ENCODE measurements at regions not wholly inside any gene's neighbourhood (a gene's known extent, or its start where the extent isn't known, plus 50 kb on each side); places are given as distances from the start of the nearest gene placed in this dataset.

- FAIRE-seq = no peak
- TF ChIP-seq POLR2A (IDR thresholded peaks at IDR 0.05; ENCODE audit: low read depth, low read length) = no peak
These were observed 107.8 kb upstream of the IRX5 start for GRCh38 chr16:54822892-54823291.

GRCh38 chr16:54822492-54822891 lies 108.2 kb upstream of the IRX5 start:
- no peak for TF ChIP-seq POLR2A (IDR thresholded peaks at IDR 0.05; ENCODE audit: low read depth, low read length)
- DNase-seq (ENCODE audit: insufficient read length, low spot score) = no peak
- no peak for FAIRE-seq

More at GRCh38 chr16:54822892-54823291, 107.8 kb upstream of the IRX5 start:
- no peak for DNase-seq (ENCODE audit: insufficient read length, low spot score)

DNA sequence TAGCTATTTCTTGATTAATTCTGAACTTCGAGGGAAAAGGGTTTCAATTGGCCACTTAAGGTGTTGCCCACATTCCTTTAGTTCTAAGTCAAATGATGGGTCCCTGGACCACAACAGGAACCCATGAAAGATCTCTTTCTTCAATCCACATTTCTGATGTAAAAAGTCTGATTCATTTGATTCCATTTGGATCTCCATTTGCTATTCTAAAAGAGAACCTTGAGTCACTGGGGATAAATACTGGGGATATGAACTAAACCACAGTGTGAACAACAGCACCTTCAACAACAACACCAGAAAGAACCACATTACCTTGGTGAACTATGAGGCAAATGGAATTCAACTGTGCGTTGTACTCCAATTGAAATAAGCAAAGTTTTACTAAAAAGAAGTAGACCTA lies 108.9 kb upstream of the IRX5 start:
- no peak for TF ChIP-seq POLR2A (IDR thresholded peaks at IDR 0.05; ENCODE audit: low read depth, low read length)
- FAIRE-seq = no peak
- no peak for DNase-seq (ENCODE audit: insufficient read length, low spot score)

DNA sequence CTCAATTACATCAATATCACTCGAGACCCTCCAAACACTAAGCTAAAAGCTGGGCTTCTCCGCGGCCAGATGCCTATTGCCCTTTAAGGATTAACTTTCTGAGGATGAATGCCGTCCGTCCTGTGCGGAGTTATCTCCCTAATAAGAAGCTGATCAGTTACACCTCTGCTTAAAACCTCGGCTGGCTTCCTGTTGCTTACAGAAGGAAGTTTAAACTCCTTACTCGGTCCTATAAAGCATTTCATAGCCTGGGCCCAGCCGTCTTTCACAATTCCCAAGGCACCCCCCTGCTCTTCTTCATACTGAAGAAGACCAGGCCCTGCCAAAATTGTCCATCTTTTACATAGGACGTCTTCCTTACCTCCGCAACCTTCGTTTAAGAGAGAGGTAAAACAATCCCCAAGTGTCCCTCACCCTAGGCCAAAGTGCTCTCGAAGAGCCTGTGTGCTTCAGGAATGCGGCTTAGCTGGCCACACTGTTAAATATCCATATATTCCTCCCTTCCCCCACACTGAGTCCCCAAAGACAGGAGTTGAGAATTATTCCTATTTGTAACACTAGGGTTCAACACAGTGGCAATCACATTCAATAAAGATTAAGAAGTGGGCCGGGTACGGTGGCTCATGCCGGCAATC lies 112.6 kb upstream of the IRX5 start:
- no peak for TF ChIP-seq POLR2A (IDR thresholded peaks at IDR 0.05; ENCODE audit: low read depth, low read length)
- DNase-seq (ENCODE audit: insufficient read length, low spot score) (no peak), FAIRE-seq (no peak)

GRCh38 chr16:54817432-54817831 lies 113.2 kb upstream of the IRX5 start:
- no peak for TF ChIP-seq POLR2A (IDR thresholded peaks at IDR 0.05; ENCODE audit: low read depth, low read length)
- no peak for FAIRE-seq
- DNase-seq (ENCODE audit: insufficient read length, low spot score) = no peak

DNA sequence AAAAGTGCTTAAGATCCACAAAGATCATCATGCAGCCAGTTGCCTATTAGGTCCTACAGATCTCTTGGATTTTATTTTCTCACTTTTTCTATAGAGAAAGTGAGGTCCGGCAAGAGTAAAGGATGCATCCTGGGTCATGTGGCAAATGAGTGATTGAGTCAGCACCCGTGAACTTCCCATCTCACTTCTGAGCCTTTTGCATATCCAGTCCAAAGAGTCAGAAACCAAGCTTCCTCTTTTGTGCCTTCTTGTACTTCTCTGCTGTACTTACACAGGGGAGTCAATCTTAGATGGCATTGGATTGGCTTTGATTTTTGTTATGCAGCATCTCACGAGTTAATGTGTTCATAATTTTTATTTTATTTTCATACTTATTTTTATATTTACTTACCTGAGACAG lies 114.2 kb upstream of the IRX5 start:
- DNase-seq (ENCODE audit: insufficient read length, low spot score) = no peak

DNA sequence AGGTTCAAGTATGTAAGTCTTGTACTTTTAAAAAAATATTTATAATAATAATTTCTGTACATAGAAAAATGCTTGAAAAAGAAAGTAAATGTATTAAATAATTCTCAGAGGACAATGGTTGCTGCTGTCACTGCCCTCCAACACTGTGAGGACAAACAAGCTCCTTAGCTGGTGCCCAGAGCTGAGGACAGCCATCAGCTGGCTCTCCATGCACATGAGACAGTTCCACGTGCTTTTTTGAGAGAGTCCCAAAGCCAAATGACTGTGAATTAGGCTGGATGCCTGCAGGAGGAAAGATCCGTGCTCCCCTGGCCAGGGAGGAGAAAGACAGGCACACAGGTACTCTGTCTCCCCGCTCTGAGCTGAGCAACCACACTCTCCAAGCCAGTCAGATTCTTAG lies 115.5 kb upstream of the IRX5 start:
- FAIRE-seq = no peak

More for the DNA sequence above, 114.2 kb upstream of the IRX5 start:
- TF ChIP-seq POLR2A (IDR thresholded peaks at IDR 0.05; ENCODE audit: low read depth, low read length) = no peak
- no peak for FAIRE-seq

DNA sequence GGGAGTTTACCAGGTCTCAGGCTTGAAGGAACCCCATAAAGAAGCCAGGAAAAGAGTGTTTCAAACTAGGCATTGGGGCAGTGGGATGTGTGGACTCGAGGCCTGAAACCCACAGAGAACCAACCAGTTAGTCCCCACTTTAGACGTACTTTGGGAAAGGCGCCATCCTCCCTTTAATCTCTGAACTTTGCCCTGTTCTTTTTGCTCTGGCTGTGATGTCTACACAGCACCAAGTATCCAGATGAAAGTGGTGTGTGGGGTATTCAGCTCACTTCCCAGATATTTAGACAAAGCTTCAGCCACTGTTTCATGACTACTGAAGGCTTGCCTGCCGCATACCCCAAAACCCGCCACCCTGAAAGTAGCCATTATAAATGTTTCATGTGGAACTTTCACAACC lies 116.9 kb upstream of the IRX5 start:
- DNase-seq (ENCODE audit: insufficient read length, low spot score) = no peak
- FAIRE-seq = no peak

More for the DNA sequence above, 115.5 kb upstream of the IRX5 start:
- no peak for DNase-seq (ENCODE audit: insufficient read length, low spot score)
- no peak for TF ChIP-seq POLR2A (IDR thresholded peaks at IDR 0.05; ENCODE audit: low read depth, low read length)

DNA sequence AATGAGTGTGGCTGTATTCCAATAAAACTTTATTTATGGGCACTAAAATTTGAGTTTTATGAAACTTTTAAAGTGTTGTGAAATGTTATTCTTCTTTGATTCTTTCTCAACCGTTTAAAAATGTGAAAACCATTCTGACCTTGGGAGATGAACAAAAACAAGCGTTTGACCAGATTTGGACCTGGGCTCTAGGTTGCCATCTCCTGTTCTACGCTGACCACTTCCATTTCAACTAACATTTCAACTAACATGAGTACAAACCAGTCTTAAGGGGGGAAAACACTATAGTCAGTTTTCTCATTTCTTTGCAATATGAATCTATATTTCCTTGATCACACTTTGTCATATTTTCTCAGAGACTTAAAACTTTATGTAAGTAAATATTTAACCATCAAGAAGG lies 118.4 kb upstream of the IRX5 start:
- FAIRE-seq = no peak
- no peak for DNase-seq (ENCODE audit: insufficient read length, low spot score)
- no peak for TF ChIP-seq POLR2A (IDR thresholded peaks at IDR 0.05; ENCODE audit: low read depth, low read length)

More for the DNA sequence above, 116.9 kb upstream of the IRX5 start:
- no peak for TF ChIP-seq POLR2A (IDR thresholded peaks at IDR 0.05; ENCODE audit: low read depth, low read length)

GRCh38 chr16:54808890-54809289 lies 121.8 kb upstream of the IRX5 start:
- no peak for TF ChIP-seq POLR2A (IDR thresholded peaks at IDR 0.05; ENCODE audit: low read depth, low read length)
- FAIRE-seq = no peak
- DNase-seq (ENCODE audit: insufficient read length, low spot score) = no peak

GRCh38 chr16:54806881-54807360 lies 123.7 kb upstream of the IRX5 start:
- no peak for FAIRE-seq
- no peak for TF ChIP-seq POLR2A (IDR thresholded peaks at IDR 0.05; ENCODE audit: low read depth, low read length)
- DNase-seq (ENCODE audit: insufficient read length, low spot score) = no peak

DNA sequence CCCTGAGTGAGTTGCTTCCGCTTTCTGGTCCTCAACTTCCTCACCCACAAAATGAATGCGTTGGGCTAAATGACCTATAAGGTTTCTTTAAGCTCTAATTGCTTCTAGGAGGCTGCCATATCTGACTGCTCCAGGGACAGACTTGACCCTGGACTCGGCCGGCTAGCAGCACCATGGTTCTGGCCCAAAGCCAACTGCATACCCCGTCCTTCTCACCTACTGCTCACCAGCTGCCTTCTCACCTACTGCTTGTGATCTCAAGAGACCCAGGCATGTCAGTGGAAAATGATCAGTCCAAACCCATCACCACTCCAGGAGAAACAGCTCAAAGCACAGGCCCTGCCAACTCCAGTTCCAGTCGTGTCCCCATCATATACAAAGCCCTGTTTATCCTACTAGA lies 124.3 kb upstream of the IRX5 start:
- TF ChIP-seq POLR2A (IDR thresholded peaks at IDR 0.05; ENCODE audit: low read depth, low read length) = no peak
- no peak for DNase-seq (ENCODE audit: insufficient read length, low spot score)
- FAIRE-seq = no peak

DNA sequence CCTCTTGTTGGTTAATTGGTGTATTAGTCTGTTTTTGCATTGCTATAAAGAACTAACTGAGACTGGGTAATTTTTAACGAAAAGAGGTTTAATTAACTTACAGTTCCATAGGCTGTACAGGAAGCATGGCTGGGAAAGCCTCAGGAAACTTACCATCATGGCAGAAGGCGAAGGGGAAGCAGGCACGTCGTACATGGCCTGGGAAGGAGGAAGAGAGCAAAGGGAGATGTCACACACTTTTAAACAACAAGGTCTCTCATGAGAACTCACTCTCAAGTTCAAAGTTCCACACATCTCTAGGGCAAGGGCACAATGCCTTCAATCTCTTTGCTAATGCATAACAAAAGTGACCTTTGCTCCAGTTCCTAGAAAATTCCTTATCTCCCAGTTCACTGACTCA lies 125.0 kb upstream of the IRX5 start:
- FAIRE-seq (no peak), DNase-seq (ENCODE audit: insufficient read length, low spot score) (no peak)
- no peak for TF ChIP-seq POLR2A (IDR thresholded peaks at IDR 0.05; ENCODE audit: low read depth, low read length)

- no peak for TF ChIP-seq POLR2A (IDR thresholded peaks at IDR 0.05; ENCODE audit: low read depth, low read length)
- DNase-seq (ENCODE audit: insufficient read length, low spot score) (no peak), FAIRE-seq (no peak)
These were observed 129.4 kb upstream of the IRX5 start for GRCh38 chr16:54801057-54801844.

DNA sequence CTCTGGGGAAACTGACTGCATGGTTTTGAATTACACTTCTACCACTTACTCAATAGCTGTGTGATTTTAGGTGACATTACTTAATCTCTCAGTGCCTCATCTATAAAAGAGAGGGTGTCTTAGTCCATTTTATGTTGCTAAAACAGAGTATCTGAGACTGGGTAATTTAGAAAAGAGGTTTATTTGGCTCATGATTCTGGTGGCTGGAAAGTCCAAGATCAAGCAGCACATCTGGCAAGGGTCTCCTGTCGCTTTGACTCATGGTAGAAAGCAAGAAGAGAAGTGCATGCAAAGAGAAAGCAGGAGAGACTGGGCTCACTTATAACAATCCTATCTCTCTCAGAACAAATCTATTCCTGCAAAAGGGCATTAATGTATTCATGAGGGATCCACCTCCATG lies 132.4 kb upstream of the IRX5 start:
- TF ChIP-seq POLR2A (IDR thresholded peaks at IDR 0.05; ENCODE audit: low read depth, low read length) = no peak
- FAIRE-seq (no peak), DNase-seq (ENCODE audit: insufficient read length, low spot score) (no peak)

Measured in H54 (cell line).